Kidney epithelial cell (primary cell): ENCODE measurements at regions not wholly inside any gene's neighbourhood (a gene's known extent, or its start where the extent isn't known, plus 50 kb on each side); places are given as distances from the start of the nearest gene placed in this dataset.

ENCODE experiments used
- DNase-seq: peaks from one replicate; pipeline ENCODE4 v3.0.0-alpha.2; 2010; ENCODE audit warnings: low read depth
- H3K27me3 ChIP-seq: 2 replicates; pipeline ENCODE4 v1.6.0; 2011; ENCODE audit warnings: low read length; ENCODE audit not compliant: control insufficient read depth, insufficient read depth
- H3K36me3 ChIP-seq: 2 replicates; pipeline ENCODE4 v1.5.1; 2011; ENCODE audit warnings: low read length; ENCODE audit not compliant: control insufficient read depth, insufficient read depth
- H3K4me3 ChIP-seq: 2 replicates; pipeline ENCODE4 v1.5.1; 2011; ENCODE audit warnings: low read depth, mild to moderate bottlenecking, control low read depth, low read length
- TF ChIP-seq, protein P1 (sequence below): IDR thresholded peaks from 2 replicates; pipeline ENCODE4 v1.5.1; 2011; ENCODE audit warnings: mild to moderate bottlenecking, moderate library complexity, low read length, control low read depth, inconsistent platforms; ENCODE audit not compliant: insufficient read depth, poor library complexity, severe bottlenecking

DNA sequence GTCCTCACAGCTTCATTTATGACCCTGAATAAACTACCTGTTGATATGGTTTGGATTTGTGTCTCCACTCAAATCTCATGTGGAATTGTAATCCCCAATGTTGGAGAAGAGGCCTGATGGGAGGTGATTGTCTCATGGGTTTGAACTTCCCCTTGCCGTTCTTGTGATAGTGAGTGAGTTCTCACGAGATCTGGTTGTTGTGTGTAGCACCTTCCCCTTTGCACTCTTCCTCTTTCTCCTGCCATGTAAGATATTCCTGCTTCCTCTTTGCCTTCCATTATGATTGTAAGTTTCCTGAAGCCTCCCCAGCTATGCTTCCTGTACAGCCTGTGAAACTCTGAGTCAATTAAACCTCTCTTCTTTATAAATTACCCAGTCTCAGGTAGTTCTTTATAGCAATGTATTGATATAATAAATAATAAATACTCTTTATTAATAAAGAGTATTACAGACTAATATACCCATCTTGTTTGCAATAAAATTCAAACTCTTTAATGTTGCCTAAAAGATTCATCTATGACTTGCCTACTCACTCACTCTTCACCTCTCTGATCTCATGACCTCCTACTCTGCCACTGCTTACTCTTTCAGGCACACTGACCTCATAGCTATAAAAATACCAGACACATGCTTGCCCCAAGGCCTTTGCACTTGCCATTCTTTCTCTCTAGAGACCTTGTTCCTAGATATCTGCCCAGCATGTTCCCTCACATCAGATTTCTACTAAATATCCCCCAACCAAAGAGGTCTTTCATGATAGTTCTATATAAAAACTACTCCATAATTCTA lies 256.4 kb upstream of the MARCKS start:
- DNase-seq: no peak
- Histone ChIP-seq H3K4me3 (no peak overlapping the region), H3K27me3 (no peaks in the 10 kb centered on the region), H3K36me3 (no peaks in the 10 kb centered on the region)
- TF ChIP-seq, protein P1, sequence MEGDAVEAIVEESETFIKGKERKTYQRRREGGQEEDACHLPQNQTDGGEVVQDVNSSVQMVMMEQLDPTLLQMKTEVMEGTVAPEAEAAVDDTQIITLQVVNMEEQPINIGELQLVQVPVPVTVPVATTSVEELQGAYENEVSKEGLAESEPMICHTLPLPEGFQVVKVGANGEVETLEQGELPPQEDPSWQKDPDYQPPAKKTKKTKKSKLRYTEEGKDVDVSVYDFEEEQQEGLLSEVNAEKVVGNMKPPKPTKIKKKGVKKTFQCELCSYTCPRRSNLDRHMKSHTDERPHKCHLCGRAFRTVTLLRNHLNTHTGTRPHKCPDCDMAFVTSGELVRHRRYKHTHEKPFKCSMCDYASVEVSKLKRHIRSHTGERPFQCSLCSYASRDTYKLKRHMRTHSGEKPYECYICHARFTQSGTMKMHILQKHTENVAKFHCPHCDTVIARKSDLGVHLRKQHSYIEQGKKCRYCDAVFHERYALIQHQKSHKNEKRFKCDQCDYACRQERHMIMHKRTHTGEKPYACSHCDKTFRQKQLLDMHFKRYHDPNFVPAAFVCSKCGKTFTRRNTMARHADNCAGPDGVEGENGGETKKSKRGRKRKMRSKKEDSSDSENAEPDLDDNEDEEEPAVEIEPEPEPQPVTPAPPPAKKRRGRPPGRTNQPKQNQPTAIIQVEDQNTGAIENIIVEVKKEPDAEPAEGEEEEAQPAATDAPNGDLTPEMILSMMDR: no peak

DNA sequence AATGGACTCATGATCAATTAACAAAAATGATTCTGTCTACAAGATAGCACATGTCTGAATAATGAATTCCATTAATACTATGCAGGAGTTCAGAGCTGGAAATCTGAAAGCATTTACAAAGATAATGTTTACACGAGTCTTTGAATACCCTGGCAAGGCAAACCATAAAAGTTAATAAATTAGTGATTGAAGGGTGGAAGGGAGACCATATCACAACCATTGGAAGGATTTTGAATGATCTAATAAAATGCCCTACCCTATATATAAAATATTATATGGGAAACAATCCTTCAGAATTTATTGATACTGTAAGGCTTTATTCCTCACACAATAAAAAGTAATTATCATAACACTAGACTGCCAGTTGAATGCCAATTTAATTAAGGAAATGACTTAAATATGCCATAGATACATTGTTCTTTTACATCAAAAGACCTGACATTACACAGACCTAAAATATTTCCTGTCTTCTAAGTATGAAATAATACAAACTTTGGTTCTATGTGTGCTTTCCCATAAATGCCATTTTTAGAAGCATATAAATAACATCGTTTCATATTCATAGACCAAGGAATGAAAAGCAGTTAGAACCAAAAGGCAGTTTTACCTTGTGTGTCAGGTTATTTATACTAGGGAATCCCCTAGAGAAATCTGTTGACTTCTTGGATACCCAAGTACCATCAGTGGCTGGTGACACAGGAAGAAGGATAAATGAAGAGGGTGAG lies 249.2 kb upstream of the MARCKS start:
- Histone ChIP-seq H3K36me3 (no peaks in the 10 kb centered on the region), H3K4me3 (no peak overlapping the region), H3K27me3 (no peaks in the 10 kb centered on the region)
- DNase-seq: no peak
- TF ChIP-seq, protein P1: no peak

DNA sequence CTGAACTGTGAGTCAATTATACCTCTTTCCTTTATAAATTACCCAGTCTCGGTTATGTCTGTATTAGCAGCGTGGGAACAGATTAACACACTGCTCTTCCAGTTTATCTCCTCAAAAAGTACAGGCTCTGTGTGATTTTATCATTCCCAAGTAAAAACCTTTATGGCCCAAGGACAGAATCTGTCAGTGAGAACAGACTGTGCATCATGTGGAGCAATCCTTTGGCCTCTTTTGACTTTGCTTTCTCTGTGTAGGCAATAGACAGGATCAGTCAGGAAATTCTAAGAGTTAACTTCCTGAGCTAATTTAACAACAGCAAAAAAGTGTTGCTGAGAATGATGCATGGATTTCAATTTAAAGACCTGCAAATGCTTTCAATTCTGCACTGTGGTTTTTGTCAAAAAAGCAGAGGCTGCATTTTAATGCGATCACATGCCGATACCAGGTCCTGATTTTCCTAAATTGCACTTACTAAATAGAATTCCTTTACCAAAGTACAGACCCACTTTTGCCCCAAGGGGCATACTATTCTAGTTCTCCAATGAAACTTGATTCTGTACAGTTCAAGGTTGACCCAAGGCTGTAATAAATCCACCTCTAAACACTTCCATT lies 246.7 kb upstream of the MARCKS start:
- H3K4me3 ChIP-seq: no peak overlapping the region
- TF ChIP-seq, protein P1: no peak
- no peaks in the 10 kb centered on the region for H3K27me3 ChIP-seq
- DNase-seq: no peak
- no peaks in the 10 kb centered on the region for H3K36me3 ChIP-seq

DNA sequence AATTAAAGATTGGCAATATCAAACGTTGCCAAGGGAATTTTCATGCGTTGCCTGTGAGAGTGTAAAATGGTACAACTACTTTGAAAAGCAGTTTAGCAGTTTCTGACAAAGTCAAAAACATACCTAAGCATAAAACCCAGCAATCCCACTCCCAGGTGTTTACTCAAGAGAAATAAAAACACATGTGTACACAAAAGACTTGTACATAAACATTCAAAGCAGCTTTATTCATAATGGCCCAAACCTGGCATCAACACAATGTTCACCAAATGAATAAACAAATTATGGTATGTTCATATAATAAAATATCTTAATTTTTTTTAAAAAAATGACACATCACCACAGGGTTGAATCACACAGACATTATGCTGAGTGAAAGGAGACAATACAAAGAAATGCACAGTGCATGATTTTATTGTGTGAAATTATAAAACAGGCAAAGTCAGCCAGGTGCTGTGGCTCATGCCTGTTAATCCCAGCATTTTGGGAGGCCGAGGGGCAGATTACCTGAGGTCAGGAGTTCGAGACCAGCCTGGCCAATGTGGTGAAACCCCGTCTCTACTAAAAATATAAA lies 240.4 kb upstream of the MARCKS start:
- TF ChIP-seq, protein P1: no peak
- H3K27me3 ChIP-seq: no peaks in the 10 kb centered on the region
- H3K36me3 ChIP-seq: no peaks in the 10 kb centered on the region
- H3K4me3 ChIP-seq: no peak overlapping the region
- no peak for DNase-seq

DNA sequence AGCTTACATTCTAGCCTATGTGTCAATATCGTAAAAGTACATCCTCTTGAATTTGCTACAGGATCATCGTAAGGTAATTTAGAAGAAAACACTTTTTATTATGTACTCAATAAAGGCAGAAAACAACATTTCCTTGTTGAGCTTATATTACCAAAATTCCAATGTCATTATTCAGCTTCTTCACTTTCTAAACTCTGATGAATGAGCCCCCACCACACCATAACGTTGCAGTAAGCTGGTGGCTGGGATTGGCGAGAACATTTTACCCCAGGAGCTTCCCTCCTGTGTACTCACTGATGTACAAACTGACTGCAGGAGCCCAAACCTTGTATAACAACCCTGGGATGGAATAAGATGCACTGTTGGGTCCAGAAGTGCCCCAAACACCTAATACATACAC lies 238.1 kb upstream of the MARCKS start:
- Histone ChIP-seq H3K4me3 (no peak overlapping the region), H3K36me3 (no peaks in the 10 kb centered on the region), H3K27me3 (no peaks in the 10 kb centered on the region)
- no peak for DNase-seq
- TF ChIP-seq, protein P1: no peak
